ENCODE measurements at regions not wholly inside any gene's neighbourhood (a gene's known extent, or its start where the extent isn't known, plus 50 kb on each side); places are given as distances from the start of the nearest gene placed in this dataset.

DNA sequence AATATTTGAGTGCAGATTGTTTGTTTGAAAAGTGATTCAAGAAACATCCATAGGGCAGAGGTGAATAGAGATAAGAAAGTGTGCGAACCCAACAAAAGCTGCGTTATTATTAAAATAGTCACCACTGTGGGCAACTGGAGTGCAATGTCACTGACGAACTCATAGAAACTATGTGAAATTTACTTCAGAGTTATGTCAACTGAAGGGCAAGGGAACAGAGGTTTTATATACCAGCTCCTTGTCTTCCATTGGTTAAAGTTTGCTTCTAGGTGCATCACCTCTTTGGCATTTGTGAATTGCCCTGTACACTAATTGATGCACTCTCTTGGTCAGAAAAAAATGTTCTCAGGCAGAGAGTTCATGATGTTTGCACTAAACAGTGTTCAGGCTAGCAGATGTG, 110.5 kb upstream of the NYAP2 start:
- POLR2A ChIA-PET, result no interaction called here
- Histone ChIP-seq H3K36me3 (ENCODE audit: control insufficient read depth in 2 of 2, insufficient read depth in 1 of 2, low read length in 2 of 2) (no peaks in the 10 kb centered on the region), H3K27ac (ENCODE audit: extremely low read depth, low read depth, low read length) (no peak overlapping the region), H3K4me1 (ENCODE audit: control insufficient read depth, insufficient read depth, low read length) (no peaks in the 10 kb centered on the region), H3K9me3 (ENCODE audit: control insufficient read depth, insufficient read depth, low read depth, low read length) (no peaks in the 10 kb centered on the region), H3K4me3 (ENCODE audit: low read depth, low read length) (no peak overlapping the region)
- TF ChIP-seq EGR2 (tag by site-specific recombination; IDR thresholded peaks at IDR 0.05; ENCODE audit: low read depth) (no peak), ZNF548 (tag by site-specific recombination; IDR thresholded peaks at IDR 0.05) (no peak)
- CTCF ChIA-PET, result interaction anchor here (1.5 kb wide), 1 partner anchor 372 kb away, joined by 8 read pairs; no protein-coding TSS in a partner anchor

DNA sequence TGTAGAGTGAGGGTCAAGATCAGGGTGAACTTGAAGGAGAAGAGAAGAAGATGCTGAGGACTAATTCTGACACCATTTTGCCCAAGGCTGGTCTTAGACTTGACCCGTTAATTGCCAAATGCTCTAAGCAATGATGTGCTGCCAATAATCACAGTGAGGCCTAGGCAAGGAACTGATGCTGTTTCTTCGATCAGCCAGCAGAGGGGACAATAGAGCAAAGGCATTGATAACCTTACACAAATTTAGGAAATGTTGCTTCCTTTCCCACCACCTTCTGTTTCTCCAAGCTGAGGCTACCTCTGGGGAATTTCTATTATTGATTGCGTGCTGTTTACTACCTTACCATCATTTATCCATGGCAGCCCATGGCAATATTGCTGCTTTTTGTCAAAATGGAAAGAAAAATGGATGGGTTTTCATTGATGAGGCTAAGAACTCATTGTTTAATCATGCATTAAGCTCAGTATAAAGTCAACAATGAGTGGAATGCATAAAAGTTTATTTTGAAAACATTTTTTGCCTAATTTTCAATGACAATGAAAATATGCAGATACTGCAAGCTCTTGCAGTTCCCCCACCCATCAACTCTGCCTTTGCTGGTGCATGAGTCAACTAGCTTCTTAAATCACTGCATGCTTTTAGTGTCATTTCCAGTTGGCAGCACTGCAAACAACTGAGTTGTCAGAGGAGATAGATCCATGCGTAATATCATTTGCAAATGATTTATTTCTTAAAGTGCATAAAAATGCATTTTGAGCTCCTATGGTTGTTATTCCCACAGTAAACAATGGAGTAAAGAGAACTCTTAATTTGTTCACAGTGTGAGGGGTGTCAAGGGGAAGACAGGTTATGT, 116.4 kb upstream of the NYAP2 start:
- no peaks in the 10 kb centered on the region for H3K9me3 ChIP-seq (ENCODE audit: control insufficient read depth, insufficient read depth, low read depth, low read length)
- H3K4me3 ChIP-seq (ENCODE audit: low read depth, low read length), result no peak overlapping the region
- no peak overlapping the region for H3K27ac ChIP-seq (ENCODE audit: extremely low read depth, low read depth, low read length)
- H3K36me3 ChIP-seq (ENCODE audit: control insufficient read depth in 2 of 2, insufficient read depth in 1 of 2, low read length in 2 of 2), result no peaks in the 10 kb centered on the region
- ChIA-PET CTCF (interaction anchor here (0.6 to 4.1 kb wide), 26 partner anchors 10 to 376 kb away, joined by 3 to 28 read pairs (median 4); partner anchors contain the start of gene NYAP2), POLR2A (no interaction called here)
- no peaks in the 10 kb centered on the region for H3K4me1 ChIP-seq (ENCODE audit: control insufficient read depth, insufficient read depth, low read length)
- TF ChIP-seq ZNF654 (tag by site-specific recombination; IDR thresholded peaks at IDR 0.05; ENCODE audit: low read depth), result peak; percentile 23; the same call in 1 of the 2 replicates
- no peak for TF ChIP-seq ZNF223 (tag by site-specific recombination; IDR thresholded peaks at IDR 0.05)

DNA sequence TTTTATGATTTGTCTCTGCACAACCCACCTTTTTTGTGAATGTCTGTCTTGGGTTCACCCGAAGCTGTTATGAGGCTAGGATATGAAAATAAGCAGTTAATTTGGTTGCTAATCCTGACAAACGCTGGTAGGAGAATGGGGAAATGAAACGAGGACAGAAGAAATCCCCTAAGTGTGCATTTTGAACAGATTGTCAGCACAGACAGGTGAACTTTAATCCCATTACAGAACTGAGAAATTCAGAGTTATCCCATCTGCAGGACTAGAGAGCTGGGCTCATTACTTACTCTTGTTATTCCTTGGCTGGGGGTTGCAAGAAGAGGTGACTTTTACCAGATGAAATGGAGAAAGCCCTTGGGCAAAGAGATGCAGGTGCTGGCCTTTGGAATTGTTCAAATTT, 123.3 kb upstream of the NYAP2 start:
- no peaks in the 10 kb centered on the region for H3K4me1 ChIP-seq (ENCODE audit: control insufficient read depth, insufficient read depth, low read length)
- H3K27ac ChIP-seq (ENCODE audit: extremely low read depth, low read depth, low read length), result no peak overlapping the region
- H3K9me3 ChIP-seq (ENCODE audit: control insufficient read depth, insufficient read depth, low read depth, low read length), result no peaks in the 10 kb centered on the region
- TF ChIP-seq ZNF560 (tag by site-specific recombination; IDR thresholded peaks at IDR 0.05; ENCODE audit: borderline replicate concordance) (no peak), ZNF529 (tag by site-specific recombination; IDR thresholded peaks at IDR 0.05; ENCODE audit: insufficient replicate concordance) (no peak), ZNF48 (tag by site-specific recombination; IDR thresholded peaks at IDR 0.05) (no peak), ZNF202 (tag by site-specific recombination; IDR thresholded peaks at IDR 0.05; ENCODE audit: borderline replicate concordance) (no peak), ZNF837 (tag by site-specific recombination; IDR thresholded peaks at IDR 0.05) (no peak), GLI4 (tag by site-specific recombination; IDR thresholded peaks at IDR 0.05) (no peak)
- TF ChIP-seq, protein P1, sequence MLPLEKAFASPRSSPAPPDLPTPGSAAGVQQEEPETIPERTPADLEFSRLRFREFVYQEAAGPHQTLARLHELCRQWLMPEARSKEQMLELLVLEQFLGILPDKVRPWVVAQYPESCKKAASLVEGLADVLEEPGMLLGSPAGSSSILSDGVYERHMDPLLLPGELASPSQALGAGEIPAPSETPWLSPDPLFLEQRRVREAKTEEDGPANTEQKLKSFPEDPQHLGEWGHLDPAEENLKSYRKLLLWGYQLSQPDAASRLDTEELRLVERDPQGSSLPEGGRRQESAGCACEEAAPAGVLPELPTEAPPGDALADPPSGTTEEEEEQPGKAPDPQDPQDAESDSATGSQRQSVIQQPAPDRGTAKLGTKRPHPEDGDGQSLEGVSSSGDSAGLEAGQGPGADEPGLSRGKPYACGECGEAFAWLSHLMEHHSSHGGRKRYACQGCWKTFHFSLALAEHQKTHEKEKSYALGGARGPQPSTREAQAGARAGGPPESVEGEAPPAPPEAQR (tag by site-specific recombination; IDR thresholded peaks at IDR 0.05), result no peak
- TF ChIP-seq, protein P2, sequence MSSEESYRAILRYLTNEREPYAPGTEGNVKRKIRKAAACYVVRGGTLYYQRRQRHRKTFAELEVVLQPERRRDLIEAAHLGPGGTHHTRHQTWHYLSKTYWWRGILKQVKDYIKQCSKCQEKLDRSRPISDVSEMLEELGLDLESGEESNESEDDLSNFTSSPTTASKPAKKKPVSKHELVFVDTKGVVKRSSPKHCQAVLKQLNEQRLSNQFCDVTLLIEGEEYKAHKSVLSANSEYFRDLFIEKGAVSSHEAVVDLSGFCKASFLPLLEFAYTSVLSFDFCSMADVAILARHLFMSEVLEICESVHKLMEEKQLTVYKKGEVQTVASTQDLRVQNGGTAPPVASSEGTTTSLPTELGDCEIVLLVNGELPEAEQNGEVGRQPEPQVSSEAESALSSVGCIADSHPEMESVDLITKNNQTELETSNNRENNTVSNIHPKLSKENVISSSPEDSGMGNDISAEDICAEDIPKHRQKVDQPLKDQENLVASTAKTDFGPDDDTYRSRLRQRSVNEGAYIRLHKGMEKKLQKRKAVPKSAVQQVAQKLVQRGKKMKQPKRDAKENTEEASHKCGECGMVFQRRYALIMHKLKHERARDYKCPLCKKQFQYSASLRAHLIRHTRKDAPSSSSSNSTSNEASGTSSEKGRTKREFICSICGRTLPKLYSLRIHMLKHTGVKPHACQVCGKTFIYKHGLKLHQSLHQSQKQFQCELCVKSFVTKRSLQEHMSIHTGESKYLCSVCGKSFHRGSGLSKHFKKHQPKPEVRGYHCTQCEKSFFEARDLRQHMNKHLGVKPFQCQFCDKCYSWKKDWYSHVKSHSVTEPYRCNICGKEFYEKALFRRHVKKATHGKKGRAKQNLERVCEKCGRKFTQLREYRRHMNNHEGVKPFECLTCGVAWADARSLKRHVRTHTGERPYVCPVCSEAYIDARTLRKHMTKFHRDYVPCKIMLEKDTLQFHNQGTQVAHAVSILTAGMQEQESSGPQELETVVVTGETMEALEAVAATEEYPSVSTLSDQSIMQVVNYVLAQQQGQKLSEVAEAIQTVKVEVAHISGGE (tag by site-specific recombination; conservative IDR thresholded peaks at IDR 0.05; ENCODE audit: low read depth), result no peak
- H3K4me3 ChIP-seq (ENCODE audit: low read depth, low read length), result no peak overlapping the region
- ChIA-PET CTCF (no interaction called here), POLR2A (no interaction called here)
- H3K36me3 ChIP-seq (ENCODE audit: control insufficient read depth in 2 of 2, insufficient read depth in 1 of 2, low read length in 2 of 2), result no peaks in the 10 kb centered on the region

DNA sequence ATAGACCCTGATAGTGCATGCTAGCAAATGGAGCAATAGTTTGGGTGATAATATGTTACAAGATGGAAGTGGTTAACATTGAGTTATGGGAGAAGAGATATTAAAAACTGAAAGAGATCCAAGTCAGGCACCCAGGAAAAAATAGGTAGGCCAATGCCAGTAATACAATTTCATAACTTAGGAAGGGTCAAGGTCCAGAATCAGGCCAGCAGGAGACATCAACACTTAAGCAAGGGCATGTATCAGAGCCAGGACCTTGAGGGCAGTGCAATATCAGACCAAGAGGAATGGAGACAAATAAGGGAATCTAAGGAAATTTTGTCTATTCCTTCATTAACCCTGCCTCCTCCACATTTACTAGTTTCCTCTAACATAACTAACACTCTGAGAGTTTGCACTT, 124.1 kb upstream of the NYAP2 start:
- Histone ChIP-seq H3K4me1 (ENCODE audit: control insufficient read depth, insufficient read depth, low read length) (no peaks in the 10 kb centered on the region), H3K9me3 (ENCODE audit: control insufficient read depth, insufficient read depth, low read depth, low read length) (no peaks in the 10 kb centered on the region), H3K36me3 (ENCODE audit: control insufficient read depth in 2 of 2, insufficient read depth in 1 of 2, low read length in 2 of 2) (no peaks in the 10 kb centered on the region), H3K27ac (ENCODE audit: extremely low read depth, low read depth, low read length) (no peak overlapping the region), H3K4me3 (ENCODE audit: low read depth, low read length) (no peak overlapping the region)
- TF ChIP-seq, protein P3, sequence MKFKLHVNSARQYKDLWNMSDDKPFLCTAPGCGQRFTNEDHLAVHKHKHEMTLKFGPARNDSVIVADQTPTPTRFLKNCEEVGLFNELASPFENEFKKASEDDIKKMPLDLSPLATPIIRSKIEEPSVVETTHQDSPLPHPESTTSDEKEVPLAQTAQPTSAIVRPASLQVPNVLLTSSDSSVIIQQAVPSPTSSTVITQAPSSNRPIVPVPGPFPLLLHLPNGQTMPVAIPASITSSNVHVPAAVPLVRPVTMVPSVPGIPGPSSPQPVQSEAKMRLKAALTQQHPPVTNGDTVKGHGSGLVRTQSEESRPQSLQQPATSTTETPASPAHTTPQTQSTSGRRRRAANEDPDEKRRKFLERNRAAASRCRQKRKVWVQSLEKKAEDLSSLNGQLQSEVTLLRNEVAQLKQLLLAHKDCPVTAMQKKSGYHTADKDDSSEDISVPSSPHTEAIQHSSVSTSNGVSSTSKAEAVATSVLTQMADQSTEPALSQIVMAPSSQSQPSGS (tag by site-specific recombination; IDR thresholded peaks at IDR 0.05; ENCODE audit: low read depth), result no peak
- CTCF ChIA-PET, result no interaction called here
- POLR2A ChIA-PET, result no interaction called here

All from HEK293 (cell line).